Effector CD8-positive, alpha-beta T cell (primary cell): ENCODE measurements at regions not wholly inside any gene's neighbourhood (a gene's known extent, or its start where the extent isn't known, plus 50 kb on each side); places are given as distances from the start of the nearest gene placed in this dataset.

Experiments used
- DNase-seq: peaks from one replicate; lab custom pipeline; 2025; lab: John Stamatoyannopoulos, UW

DNA sequence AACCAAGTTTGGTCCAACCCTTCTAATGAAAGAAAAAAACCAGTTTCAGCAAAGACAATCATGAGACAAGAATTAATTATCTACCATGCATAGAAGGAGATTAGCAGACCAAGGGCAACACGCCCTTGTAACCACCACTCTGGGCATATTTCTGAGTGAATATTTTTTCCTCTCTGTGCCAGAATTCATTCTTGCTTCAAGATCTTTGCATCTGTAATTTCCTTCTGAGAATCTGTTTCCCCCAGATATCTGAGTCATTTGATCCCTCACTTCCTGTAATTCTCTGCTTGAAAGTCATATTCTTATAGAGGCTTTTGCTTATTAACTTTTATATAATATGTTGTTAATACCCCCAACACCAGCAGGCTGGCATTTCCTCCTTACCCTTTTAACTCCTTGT lies 243.7 kb downstream of the SLC16A7 start:
- DNase-seq: no peak

DNA sequence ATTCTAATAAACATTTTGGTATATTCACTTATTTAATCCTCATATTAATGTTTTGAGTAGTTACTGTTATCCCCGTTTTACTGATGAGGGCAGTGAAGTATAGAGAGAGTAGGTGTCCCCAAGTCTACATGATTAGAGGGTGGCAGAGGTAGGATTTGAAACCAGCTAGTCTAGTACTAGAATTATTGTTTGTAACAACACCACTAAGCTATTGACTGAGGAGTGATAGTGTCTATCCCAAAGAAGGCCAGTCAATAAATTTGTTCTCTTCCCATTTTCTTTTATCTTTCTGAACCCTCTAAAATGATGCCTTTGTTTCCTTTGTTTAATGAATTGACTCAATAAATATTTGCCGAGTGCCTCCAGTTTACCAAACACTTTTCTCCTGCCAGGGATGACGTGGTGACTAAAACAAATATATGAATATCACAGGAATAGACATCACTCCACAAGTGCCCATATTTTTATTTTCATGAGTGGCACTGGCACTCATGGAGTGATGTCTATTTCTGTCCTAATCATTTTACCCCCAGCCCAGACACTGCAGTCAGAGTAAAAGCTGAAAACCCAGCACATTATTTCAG lies 247.5 kb downstream of the SLC16A7 start:
- DNase-seq: no peak

DNA sequence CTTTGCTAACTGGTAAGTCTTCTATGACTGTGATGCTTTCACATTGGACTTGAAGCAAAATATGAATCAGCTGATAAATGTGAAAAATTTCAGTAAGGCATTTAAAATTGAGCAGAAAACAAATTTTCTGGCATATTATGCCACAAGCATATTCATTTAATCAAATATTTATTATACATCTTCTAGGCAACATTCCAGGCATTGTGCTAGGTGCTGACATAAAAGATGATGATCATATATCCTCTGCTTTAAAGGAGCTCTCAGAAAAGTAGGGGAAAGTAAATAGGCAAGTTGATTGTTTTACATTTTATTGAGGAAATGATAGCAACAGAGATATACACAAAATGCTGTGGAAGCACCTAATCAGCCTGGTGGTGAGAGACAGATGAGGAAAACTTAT lies 248.9 kb downstream of the SLC16A7 start:
- DNase-seq: no peak

DNA sequence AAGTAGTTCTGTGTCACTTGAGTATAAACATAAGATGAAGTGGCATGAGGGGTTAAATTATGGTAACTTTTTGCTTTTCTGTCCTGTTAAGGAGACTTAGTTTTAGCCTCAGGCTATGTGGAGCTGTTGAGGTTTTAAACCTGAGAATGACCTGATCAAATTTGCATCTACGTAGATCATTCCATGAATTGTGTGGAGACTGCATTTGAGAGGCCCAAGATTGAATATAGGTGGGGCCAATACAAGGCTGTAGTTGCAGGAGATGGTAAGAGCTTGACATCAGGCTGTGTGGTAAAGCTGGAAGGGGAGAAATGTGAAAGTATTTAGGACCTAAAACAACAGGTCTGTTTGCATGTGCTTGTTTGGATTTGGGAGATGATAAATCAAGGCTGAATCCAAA lies 249.5 kb downstream of the SLC16A7 start:
- no peak for DNase-seq

DNA sequence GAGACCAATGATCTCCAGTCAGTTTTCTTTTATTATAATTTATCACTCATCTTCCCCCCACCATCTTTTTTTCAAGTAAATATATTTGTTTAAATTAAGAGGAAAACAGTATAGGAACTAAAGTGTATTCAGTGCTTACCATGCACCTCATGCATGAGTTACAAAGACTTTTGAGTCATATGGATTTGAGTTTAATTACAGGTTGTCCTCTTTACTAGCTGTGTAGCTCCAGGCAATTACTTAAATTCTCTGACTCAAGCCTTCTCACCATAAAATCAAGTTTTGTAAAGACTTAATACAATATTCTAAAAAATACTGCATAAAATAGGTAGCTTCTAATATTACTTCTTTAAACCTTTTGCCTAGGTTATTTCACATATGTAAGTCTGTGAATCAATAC lies 251.3 kb downstream of the SLC16A7 start:
- DNase-seq: no peak

DNA sequence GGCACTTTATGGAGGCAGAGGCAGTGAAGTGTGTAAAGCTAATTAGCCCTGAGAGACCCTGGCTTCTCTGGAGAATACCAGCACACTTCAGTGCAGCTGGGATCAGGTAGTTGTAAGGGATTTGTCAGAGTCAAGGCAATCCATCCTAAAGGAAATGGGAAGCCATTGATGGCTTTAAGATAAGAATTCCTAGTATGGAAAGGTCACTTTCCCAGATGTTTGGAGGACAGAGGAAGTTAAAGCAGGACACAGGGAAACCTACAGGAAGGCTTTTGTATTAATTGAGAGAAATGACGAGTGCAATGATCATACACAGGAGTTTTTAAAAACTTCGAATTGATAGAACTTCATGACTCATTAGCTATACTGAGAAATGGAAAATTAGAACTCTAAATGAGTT lies 254.4 kb downstream of the SLC16A7 start:
- DNase-seq: no peak

DNA sequence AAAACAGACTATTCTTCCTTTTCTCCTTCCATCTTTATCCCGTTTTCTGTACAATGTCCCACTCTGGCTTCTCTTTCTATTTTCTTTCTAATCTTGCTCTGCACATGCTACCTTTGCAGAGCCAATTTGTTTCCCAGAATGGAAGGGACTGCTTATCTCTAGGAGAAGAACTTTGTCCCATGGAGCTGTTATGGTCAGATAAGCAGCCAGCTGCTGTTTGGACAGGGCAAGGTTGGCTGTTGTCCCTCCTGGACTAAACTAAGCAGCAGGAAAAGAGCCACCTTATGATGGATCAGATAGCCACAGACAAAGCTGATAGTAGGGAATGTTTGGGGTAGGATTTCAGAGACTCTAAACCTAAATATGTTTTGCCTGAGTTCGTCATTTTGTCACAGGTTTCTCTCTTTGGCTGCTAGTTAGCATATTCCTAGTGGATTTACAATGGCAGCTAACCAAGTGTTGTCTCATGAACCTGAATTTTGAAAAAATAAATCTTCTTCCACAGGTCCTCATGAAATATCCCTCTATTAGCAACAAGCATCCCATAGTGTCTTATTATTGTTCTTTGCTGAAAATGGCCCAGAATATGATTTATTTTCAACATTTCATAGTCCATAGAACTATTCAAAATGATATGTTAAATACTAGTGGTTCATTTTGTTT lies 262.8 kb downstream of the SLC16A7 start:
- no peak for DNase-seq

DNA sequence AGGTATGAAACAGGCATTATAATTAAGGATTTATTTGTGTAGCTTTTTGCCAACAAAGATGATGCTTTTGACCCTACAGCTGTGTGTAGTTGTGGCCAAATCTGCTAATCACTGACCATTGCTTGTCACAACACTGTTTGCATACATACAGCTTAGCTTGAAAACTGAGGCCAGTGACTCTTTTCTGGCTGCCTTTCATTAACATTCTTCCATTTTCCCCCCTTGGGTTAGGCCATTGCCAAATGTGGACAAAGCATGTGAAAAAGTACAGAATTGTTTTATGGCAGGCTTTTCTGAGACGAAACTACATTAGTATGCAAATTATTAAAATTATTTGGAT lies 263.3 kb downstream of the SLC16A7 start:
- DNase-seq: no peak

DNA sequence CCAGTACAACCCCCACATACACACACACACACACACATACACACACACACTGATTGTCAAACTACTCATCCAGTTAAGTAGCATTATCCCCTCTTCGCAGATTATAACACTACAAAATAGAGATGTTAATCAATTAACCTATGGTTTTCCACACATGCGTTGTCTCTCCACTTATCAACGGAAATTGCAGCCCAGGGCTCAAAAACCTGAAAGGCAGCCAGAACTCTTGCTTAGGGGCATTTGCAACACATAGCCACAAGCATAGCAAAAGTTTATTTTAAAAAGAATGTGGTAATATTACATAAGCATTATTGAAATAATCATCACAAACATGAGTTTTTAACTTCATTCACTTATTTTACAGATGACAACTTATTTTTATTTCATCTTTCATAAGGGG lies 265.8 kb downstream of the SLC16A7 start:
- no peak for DNase-seq

DNA sequence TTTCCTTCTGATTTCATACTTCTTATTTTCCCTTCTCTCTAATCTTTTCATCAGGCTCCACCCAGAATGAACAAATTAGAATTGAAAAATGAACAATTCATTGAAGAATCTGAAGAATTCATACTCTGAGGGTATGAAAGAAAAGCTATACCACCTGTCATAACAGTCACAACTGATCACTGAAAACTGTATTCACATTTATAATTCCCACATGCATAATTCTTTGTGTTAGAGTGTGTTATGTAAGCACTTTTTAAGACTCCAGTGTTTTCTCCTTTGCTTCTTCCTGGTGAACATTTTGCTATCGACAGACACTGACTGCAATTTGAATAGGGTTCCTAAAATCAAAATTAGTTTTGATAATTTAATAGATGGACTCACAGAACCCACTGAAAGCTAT lies 271.2 kb downstream of the SLC16A7 start:
- no peak for DNase-seq

DNA sequence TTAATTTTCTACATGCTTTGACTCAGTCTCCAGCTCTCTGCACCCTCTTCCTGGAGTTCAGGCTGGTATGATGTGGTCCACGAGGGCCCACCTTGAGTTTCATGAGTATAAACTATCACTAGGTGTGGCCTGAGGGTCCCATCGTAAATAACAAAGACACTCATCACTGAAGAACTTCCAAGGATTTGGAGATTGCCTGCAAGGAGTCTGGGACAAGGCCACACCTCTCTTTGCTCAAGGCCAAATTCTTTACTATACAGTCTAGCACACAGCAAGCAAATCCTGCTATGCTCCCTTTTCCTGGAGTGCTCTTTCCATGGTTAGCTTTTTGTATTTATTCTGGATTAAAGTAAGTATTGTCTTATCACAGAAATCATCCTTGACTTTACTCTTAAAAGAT lies 271.9 kb downstream of the SLC16A7 start:
- DNase-seq: no peak

DNA sequence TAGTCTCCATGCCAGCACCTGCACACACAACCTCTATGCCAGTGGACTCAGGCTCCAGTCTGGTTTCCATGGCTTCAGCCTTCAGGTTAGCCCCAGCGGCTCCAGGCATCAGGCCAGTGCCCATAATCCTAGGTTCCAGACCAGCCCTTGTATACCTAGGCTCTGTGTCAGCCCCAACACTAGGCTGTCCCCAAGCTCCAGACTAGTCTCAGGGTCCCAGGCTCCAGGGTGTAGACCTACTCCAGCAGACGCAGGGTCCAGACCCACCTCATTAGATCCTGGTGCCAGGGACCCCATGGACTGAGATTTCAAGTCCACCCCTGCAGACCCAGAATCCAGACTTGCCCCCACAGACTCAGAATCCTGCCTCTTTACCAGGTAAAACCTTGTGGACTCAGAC lies 275.9 kb downstream of the SLC16A7 start:
- DNase-seq: no peak

DNA sequence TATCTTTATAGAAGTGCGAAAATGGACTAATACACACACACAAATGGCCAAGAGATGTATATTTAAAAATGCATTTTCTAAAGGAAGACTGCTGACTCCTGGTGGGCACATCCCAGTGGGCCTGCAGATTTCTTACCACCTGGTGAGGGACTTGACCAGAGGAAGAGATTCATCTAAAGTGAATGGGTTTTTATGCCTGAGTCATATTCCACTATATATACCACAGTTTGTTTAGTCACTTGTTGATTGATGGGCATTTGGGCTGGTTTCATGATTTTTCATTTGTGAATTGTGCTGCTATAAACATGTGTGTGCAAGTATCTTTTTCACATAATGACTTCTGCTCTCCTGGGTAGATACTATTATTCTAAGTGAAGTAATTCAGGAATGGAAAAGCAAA lies 277.3 kb downstream of the SLC16A7 start:
- DNase-seq: no peak

DNA sequence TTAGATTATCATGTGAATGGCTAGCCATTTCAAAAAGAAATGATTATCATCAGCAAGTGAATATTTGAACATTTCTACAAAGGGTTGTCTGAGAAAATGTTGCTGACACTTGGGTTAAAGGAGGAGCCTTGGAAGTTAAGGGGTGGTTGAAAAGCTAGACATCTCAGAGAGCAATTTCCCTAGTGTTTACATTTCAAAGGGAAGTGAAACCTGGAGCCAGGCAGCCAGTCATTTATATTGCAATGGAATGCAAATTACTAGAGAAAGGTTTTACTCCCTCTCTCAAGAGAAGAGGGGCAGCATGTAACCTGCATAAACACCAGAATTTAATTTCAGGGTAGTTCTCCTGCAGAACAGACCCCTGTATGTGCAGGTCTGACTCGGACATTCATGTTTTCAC lies 279.0 kb downstream of the SLC16A7 start:
- no peak for DNase-seq

DNA sequence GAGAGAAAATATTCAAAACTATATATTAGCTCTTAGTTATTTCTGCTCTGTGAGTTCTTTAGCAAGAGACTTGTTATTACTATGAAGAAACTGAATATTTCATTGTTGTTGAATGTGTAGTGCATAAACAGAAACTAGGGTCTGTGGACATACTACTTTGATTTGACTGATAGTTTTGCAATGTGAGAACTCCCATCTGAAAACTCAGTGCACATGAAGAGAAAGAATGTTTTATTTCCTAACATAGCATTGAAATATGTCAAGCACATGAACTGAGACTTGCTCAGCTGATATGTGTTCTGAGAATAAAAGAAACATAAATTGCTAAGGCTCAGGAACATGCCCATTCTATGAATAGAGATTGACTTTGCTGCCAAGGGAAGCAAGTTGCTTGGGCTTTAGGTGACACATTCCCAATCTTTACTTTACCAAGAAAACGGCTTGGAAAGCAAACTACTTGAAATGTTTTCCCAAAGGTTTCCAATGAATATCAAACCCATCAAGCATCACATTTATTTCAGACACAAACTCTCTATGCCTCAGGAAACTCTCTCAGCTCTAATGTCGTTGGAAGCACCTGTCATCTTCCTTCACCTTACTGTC lies 290.4 kb downstream of the SLC16A7 start:
- no peak for DNase-seq

DNA sequence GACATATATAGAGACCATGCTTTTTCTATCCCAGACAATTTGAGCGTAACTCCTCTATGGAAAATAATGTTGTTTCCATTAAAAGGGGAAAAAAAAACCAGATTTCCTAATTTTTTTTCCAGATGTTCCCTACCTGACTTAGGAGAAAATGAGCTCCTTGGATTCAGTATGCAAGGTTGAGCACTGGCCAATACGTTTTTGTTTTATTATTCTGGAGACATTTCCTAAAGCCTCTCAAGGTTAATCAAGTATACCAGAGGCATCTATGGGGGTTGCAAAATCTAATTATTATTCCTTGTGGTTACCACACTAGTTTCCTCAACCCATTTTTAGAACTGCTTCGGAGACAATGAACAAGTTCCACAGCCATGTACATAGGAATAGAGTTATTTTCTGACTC lies 291.3 kb downstream of the SLC16A7 start:
- no peak for DNase-seq

DNA sequence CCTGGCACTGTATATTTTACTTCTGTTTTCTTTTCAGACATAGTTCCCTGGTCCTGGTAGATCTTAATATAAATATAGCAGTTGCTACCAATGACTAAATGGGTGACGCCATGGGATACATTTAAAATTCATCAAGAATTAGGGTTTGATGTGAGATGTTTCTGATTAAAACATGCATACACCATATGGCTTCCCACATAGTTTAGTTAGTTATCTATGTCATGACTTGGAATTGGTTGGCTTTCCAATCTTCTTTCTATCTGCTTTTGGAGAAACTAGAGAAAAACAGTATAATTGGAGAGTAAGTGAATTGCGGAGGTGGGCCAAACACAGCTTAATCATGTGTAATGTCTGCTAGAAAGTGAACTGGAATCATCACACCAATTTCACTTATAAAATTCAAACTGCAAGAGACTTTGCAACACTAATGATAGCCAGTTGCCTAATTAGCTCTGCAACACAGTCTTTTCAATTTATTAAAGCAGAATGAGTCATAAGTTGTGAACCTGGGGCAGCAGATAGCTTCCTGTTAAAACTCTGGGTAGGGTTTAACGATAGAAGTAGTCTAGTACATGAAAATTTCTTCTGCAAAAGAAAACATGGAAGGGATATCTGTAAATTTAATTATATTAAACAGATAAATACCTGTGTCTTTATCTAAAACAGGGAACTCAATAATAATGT lies 295.2 kb downstream of the SLC16A7 start:
- no peak for DNase-seq

DNA sequence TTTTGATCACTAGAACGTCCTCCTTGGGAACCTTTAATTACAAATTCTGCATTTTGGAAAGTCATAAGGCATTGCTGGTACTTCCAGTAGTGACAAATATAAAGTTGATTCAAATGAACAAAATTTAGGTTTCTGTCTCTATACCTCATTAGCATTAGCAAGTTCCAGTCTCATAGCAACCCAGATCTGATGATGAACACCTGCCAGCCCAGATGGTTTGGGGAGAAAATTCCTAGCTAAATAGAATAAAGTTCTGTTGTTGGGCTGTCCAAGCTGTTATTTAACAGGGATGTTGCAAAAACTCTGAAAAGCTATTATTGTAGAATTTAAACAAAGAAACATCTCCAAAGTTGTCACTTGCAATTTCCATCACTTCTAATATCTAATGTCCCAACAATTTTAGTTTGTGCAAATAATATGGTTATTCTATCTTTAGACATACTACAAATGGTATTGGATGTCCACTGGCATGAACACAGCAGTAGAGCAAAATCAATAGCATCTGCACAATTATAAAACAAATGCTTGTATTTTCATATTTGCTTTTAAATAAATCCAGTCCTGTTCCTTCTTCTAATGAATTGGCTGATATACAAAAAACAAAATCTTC lies 299.4 kb downstream of the SLC16A7 start:
- no peak for DNase-seq

DNA sequence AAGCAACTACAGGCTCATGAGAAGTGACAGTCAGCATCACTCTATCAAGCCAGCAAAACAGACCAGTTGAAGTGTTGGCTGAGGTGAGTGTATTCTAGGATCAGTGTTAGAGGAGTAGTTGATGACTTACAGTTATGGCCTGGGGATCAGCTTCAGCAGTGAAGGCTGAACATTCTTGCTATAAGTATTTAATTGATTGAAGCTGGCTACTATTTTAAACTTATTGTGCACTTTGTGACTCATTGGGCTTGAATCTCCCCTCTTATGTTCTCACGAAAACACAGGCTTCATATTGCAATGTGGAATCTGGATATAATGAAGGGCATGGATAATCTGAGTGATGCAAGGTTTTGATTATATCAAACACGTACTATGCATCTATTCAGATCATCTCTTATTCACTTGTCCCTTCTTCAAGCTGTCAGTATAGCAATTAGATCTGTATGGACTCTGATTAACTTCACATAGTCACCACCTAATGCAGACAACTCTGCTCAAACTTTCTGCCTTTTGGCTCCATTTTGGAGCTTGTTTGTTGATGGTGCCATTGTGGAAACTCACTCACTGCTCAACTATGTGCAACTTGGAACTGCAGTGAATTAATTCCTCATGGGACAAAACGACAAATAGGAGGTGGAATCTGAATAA lies 309.2 kb downstream of the SLC16A7 start:
- DNase-seq: no peak

DNA sequence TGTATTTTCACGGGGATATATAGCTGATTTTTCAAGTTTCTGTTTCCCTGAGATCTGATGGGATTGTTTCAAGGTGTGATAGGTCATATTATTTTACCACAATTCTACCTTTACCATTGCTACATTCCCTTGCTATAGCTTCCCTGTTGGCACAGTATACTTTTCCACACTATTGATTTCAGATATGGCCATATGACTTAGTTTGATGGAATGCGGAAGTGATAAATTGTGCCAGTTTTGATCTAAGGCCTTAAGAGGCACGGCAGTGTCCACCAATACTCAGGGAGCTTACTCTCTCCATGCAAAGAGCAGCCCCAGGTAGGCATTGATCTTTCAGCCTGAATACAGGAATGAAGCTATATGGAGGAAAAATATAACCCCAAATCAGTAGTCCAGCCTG lies 315.7 kb downstream of the SLC16A7 start:
- no peak for DNase-seq

DNA sequence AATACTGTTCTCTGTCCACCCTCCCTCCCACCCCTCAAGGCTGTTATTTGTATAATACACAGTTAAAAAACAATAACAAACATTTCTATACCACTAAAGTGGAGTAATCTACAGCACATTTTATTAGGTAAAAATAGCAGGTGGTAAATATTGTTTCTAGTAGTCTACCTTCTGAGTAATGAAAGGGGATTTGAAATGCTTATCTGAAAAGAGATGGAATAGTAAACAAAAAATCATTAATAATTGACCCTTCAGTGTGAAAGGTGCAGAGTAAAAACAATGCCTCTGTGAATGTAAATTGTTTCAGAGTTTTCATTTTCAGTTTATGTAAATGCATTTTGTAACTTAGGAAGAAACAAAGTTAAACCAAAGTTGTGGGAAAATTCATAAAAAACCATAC lies 321.2 kb downstream of the SLC16A7 start:
- DNase-seq: no peak

DNA sequence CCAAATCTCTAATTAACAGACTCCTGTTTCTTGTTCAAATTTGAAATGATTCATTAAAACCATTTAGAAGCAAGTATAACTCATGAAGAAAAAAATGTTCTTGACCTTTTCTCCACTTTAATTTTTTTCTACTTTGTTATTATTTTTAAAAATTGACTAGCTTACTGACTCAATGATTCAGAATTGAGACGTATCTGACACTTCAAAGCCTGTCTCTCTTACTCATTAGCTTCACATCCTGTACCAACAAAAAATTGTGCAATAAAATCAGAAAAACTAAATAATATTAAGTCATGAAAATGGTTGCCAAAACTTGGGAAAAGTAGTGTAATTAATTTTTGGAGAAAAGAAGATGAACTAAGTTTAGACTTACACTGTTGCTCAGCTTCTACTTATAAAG lies 331.2 kb downstream of the SLC16A7 start:
- DNase-seq: no peak
